Breast epithelium (tissue), 4 donors: ENCODE measurements at regions not wholly inside any gene's neighbourhood (a gene's known extent, or its start where the extent isn't known, plus 50 kb on each side); places are given as distances from the start of the nearest gene placed in this dataset.

Experiments
- DNase-seq, 2 donors: peaks; one replicate each; pipeline ENCODE4 v3.0.0-alpha.2; 2019; ENCODE audit warnings: low spot score in 2 of 2
- H3K27ac ChIP-seq, 2 donors: fragments of 200-600 bp; sonication (generic) in 1 of 2; one replicate each; pipeline ENCODE4 v1.5.1; 2016 to 2019; ENCODE audit warnings: mild to moderate bottlenecking in 1 of 2
- H3K27me3 ChIP-seq, 2 donors: fragments of 200-600 bp; sonication (generic) in 1 of 2; one replicate each; pipeline versions ENCODE4 v1.5.1 to v1.6.0; 2017 to 2019; ENCODE audit warnings: control low read depth in 1 of 2, mild to moderate bottlenecking in 1 of 2
- H3K36me3 ChIP-seq: fragments of 200-600 bp; one replicate; pipeline ENCODE4 v1.5.1; 2019
- H3K4me1 ChIP-seq, 2 donors: fragments of 200-600 bp; sonication (generic); one replicate each; pipeline ENCODE4 v1.5.1; 2016 to 2019; ENCODE audit warnings: control low read depth in 1 of 2
- H3K4me3 ChIP-seq, 3 donors: fragments of 200-600 bp; sonication (generic); 1 replicate in 2 of 3; 2 replicates in 1 of 3; pipeline ENCODE4 v1.5.1; 2016 to 2019; ENCODE audit warnings: mild to moderate bottlenecking in 3 of 3, moderate library complexity in 2 of 3
- H3K9me3 ChIP-seq, 2 donors: fragments of 200-600 bp; sonication (generic) in 1 of 2; one replicate each; pipeline ENCODE4 v1.5.1; 2016 to 2019; ENCODE audit warnings: control low read depth in 1 of 2
- CTCF ChIP-seq, 3 donors: fragments of 450-650 bp; IDR thresholded peaks; one replicate each; pipeline ENCODE4 v1.5.1; 2016 to 2017; ENCODE audit warnings: antibody characterized with exemption in 3 of 3, mild to moderate bottlenecking in 3 of 3, moderate library complexity in 3 of 3
- POLR2A ChIP-seq: fragments of 450-650 bp; IDR thresholded peaks from one replicate; pipeline ENCODE4 v1.6.1; 2016; ENCODE audit warnings: antibody characterized with exemption, mild to moderate bottlenecking, moderate library complexity
- POLR2AphosphoS5 ChIP-seq, 3 donors: sonication (generic); formaldehyde crosslinking; IDR thresholded peaks; one replicate each; pipeline ENCODE4 v1.6.1; 2017; ENCODE audit warnings: antibody characterized with exemption in 3 of 3
- intact Hi-C: fragments of 100-400 bp; cut with DNase I; formaldehyde crosslinking; loops from one replicate; pipeline ENCODE4 v1.15.1; 2023; ENCODE audit warnings: low total_unique reads

GRCh38 chr10:128514536-128514935 is 388.3 kb upstream of the MKI67 start:
- Histone ChIP-seq H3K36me3 (no peaks in the 10 kb centered on the region), H3K9me3 (peaks cover 0 to 2% of the 10 kb centered on the region in 2 donors), H3K4me3 (no peak overlapping the region), H3K4me1 (no peaks in the 10 kb centered on the region), H3K27ac (no peak overlapping the region), H3K27me3 (no peaks in the 10 kb centered on the region)
- DNase-seq = no peak
- intact Hi-C loops = no loop called here
- TF ChIP-seq CTCF (IDR thresholded peaks at IDR 0.05) (no peak), POLR2AphosphoS5 (IDR thresholded peaks at IDR 0.05) (no peak), POLR2A (no peak)

- no peaks in the 10 kb centered on the region for H3K36me3 ChIP-seq
- peaks cover 0 to 10% of the 10 kb centered on the region in 2 donors for H3K9me3 ChIP-seq
- no peak for DNase-seq
- TF ChIP-seq POLR2AphosphoS5 (IDR thresholded peaks at IDR 0.05) = no peak
- no peak for TF ChIP-seq POLR2A
- TF ChIP-seq CTCF (IDR thresholded peaks at IDR 0.05) = no peak
- H3K4me1 ChIP-seq = no peaks in the 10 kb centered on the region
- peaks cover 0 to 10% of the 10 kb centered on the region in 2 donors for H3K27me3 ChIP-seq
- intact Hi-C loops = no loop called here
- no peak overlapping the region for H3K27ac ChIP-seq
- no peak overlapping the region for H3K4me3 ChIP-seq
These were observed 390.0 kb upstream of the MKI67 start for GRCh38 chr10:128516180-128516579.

- H3K4me3 ChIP-seq = no peak overlapping the region
- no peak for TF ChIP-seq POLR2A
- TF ChIP-seq POLR2AphosphoS5 (IDR thresholded peaks at IDR 0.05) = no peak
- TF ChIP-seq CTCF (IDR thresholded peaks at IDR 0.05) = no peak
- peaks cover 0 to 10% of the 10 kb centered on the region in 2 donors for H3K9me3 ChIP-seq
- DNase-seq = no peak
- peaks cover 0 to 10% of the 10 kb centered on the region in 2 donors for H3K27me3 ChIP-seq
- H3K36me3 ChIP-seq = no peaks in the 10 kb centered on the region
- H3K4me1 ChIP-seq = no peaks in the 10 kb centered on the region
- intact Hi-C loops = no loop called here
- no peak overlapping the region for H3K27ac ChIP-seq
These were observed 390.9 kb upstream of the MKI67 start for GRCh38 chr10:128517167-128517566.

- DNase-seq = no peak
- Histone ChIP-seq H3K9me3 (peaks cover 0 to 10% of the 10 kb centered on the region in 2 donors), H3K4me3 (no peak overlapping the region), H3K27ac (no peak overlapping the region), H3K36me3 (no peaks in the 10 kb centered on the region), H3K27me3 (peaks cover 0 to 10% of the 10 kb centered on the region in 2 donors), H3K4me1 (no peaks in the 10 kb centered on the region)
- intact Hi-C loops = no loop called here
- TF ChIP-seq CTCF (IDR thresholded peaks at IDR 0.05) = no peak
- TF ChIP-seq POLR2AphosphoS5 (IDR thresholded peaks at IDR 0.05) = no peak
- no peak for TF ChIP-seq POLR2A
These were observed 391.8 kb upstream of the MKI67 start for GRCh38 chr10:128518000-128518399.

GRCh38 chr10:128519581-128519980 is 393.4 kb upstream of the MKI67 start:
- intact Hi-C loops = no loop called here
- Histone ChIP-seq H3K9me3 (peaks cover 0 to 10% of the 10 kb centered on the region in 2 donors), H3K4me1 (no peaks in the 10 kb centered on the region), H3K27ac (no peak overlapping the region), H3K36me3 (no peaks in the 10 kb centered on the region), H3K27me3 (peaks cover 0 to 10% of the 10 kb centered on the region in 2 donors), H3K4me3 (no peak overlapping the region)
- TF ChIP-seq POLR2A (no peak), CTCF (IDR thresholded peaks at IDR 0.05) (no peak), POLR2AphosphoS5 (IDR thresholded peaks at IDR 0.05) (no peak)
- no peak for DNase-seq
